Vagina (tissue), 2 donors: ENCODE measurements at regions not wholly inside any gene's neighbourhood (a gene's known extent, or its start where the extent isn't known, plus 50 kb on each side); places are given as distances from the start of the nearest gene placed in this dataset.

Experiments
- POLR2A ChIP-seq, 2 donors: fragments of 450-650 bp; IDR thresholded peaks; one replicate each; pipeline ENCODE4 v1.6.1; 2017; ENCODE audit warnings: antibody characterized with exemption in 2 of 2, mild to moderate bottlenecking in 2 of 2, moderate library complexity in 2 of 2
- POLR2AphosphoS5 ChIP-seq, 2 donors: sonication (generic); formaldehyde crosslinking; IDR thresholded peaks; one replicate each; pipeline ENCODE4 v1.9.0; 2017; ENCODE audit warnings: antibody characterized with exemption in 2 of 2, mild to moderate bottlenecking in 2 of 2, low read depth in 1 of 2; ENCODE audit not compliant: insufficient read depth in 1 of 2
- TF ChIP-seq, protein P1 (sequence below), 3 experiments: fragments of 450-650 bp in 2 of 3; fragments of 200-600 bp in 1 of 3; sonication (generic) in 1 of 3; IDR thresholded peaks; one replicate each; pipeline ENCODE4 v1.5.1; 2017 to 2019; ENCODE audit warnings: antibody characterized with exemption in 3 of 3, mild to moderate bottlenecking in 2 of 3, moderate library complexity in 2 of 3

DNA sequence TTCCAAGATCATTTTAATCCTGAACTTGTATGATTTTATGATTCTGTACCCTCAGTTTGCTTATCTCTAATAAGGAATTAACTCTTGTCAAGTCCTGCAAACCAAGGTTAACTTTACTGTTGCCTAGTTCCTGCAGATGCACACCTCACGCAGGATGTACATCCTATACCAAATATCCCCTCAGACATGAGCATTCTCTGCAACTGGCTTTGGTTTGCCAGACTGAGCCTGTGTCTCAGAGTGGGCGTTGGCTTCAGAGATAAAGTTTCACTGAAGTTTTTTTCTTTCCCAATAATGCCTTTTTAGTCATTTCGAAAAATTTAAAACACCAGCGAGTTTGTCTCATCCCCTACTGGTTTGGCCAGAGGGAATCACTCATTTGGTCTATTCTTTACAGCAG, 173.9 kb downstream of the NR2F2 start:
- TF ChIP-seq, protein P1, sequence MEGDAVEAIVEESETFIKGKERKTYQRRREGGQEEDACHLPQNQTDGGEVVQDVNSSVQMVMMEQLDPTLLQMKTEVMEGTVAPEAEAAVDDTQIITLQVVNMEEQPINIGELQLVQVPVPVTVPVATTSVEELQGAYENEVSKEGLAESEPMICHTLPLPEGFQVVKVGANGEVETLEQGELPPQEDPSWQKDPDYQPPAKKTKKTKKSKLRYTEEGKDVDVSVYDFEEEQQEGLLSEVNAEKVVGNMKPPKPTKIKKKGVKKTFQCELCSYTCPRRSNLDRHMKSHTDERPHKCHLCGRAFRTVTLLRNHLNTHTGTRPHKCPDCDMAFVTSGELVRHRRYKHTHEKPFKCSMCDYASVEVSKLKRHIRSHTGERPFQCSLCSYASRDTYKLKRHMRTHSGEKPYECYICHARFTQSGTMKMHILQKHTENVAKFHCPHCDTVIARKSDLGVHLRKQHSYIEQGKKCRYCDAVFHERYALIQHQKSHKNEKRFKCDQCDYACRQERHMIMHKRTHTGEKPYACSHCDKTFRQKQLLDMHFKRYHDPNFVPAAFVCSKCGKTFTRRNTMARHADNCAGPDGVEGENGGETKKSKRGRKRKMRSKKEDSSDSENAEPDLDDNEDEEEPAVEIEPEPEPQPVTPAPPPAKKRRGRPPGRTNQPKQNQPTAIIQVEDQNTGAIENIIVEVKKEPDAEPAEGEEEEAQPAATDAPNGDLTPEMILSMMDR (IDR thresholded peaks at IDR 0.05): no peak
- TF ChIP-seq POLR2AphosphoS5 (IDR thresholded peaks at IDR 0.05; ENCODE audit: insufficient read depth in 1 of 2, low read depth in 1 of 2) (no peak), POLR2A (IDR thresholded peaks at IDR 0.05) (no peak)
